ENCODE measurements at regions not wholly inside any gene's neighbourhood (a gene's known extent, or its start where the extent isn't known, plus 50 kb on each side); places are given as distances from the start of the nearest gene placed in this dataset.

DNA sequence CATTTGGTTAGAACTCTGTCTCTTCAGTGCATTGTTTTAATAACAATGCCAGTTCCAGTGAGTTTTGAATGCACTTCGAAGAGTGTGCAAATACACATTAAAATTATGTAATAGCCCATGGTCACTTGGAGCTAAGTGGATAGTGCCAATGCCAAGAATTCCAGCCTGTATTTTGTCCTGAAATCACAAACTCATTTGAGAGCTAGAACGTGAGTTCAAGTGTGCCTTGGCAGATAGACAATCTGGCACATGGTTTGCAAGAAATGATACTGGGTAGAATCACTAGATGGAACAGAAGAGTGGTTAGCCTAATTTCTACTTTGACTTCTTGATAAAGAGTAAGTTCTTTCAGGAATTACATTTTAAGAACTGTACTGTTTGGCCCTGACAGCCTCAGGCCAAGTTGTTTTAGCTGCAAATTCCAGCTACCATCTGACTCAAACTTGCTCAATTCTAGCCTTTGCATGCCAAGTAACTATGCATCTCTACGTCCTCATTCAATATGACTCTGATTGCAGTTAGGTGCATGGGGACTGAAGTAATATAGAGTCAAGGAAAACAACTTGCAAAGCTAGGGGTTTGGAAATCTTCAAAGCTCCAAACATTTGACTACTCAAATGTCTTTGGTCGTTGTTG, 131.9 kb upstream of the SMIM31 start:
- TF ChIP-seq, protein P1, sequence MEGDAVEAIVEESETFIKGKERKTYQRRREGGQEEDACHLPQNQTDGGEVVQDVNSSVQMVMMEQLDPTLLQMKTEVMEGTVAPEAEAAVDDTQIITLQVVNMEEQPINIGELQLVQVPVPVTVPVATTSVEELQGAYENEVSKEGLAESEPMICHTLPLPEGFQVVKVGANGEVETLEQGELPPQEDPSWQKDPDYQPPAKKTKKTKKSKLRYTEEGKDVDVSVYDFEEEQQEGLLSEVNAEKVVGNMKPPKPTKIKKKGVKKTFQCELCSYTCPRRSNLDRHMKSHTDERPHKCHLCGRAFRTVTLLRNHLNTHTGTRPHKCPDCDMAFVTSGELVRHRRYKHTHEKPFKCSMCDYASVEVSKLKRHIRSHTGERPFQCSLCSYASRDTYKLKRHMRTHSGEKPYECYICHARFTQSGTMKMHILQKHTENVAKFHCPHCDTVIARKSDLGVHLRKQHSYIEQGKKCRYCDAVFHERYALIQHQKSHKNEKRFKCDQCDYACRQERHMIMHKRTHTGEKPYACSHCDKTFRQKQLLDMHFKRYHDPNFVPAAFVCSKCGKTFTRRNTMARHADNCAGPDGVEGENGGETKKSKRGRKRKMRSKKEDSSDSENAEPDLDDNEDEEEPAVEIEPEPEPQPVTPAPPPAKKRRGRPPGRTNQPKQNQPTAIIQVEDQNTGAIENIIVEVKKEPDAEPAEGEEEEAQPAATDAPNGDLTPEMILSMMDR (IDR thresholded peaks at IDR 0.05; ENCODE audit: low read depth, low read length) = no peak
- TF ChIP-seq EZH2phosphoT487 (IDR thresholded peaks at IDR 0.05; ENCODE audit: low read depth) = no peak

All from OCI-LY3 (cell line).